A673 (cell line): ENCODE measurements at regions not wholly inside any gene's neighbourhood (a gene's known extent, or its start where the extent isn't known, plus 50 kb on each side); places are given as distances from the start of the nearest gene placed in this dataset.

Experiments used
- BruUV-seq: library from RNA; stranded (reverse); fragments of 400-500 nt; replicated peaks from 2 replicates; lab custom pipeline; 2021; lab: Mats Ljungman, UMichigan
- CTCF ChIA-PET: fragments of 300-600 bp; sonication (Branson Sonifier 250); formaldehyde crosslinking; loops from one replicate; lab custom pipeline; 2022; ENCODE audit warnings: antibody characterized with exemption; lab: Charles Lee
- POLR2A ChIA-PET: fragments of 300-600 bp; sonication (Branson Sonifier 250); formaldehyde crosslinking; loops from one replicate; lab custom pipeline; 2022; ENCODE audit warnings: antibody characterized with exemption; ENCODE audit not compliant: low non-redundant PET; lab: Charles Lee
- DNase-seq: peaks from one replicate; pipeline ENCODE4 v3.0.0-alpha.2; 2015; ENCODE audit warnings: low spot score
- H3K27ac ChIP-seq: fragments of 200-600 bp; sonication (generic); 2 replicates; pipeline ENCODE4 v1.5.1; 2016; ENCODE audit warnings: mixed run types, low read depth, mild to moderate bottlenecking, mixed read lengths, antibody characterized with exemption, low read length; ENCODE audit not compliant: poor library complexity, severe bottlenecking
- H3K27me3 ChIP-seq: fragments of 200-600 bp; sonication (generic); replicated peaks from 2 replicates; pipeline ENCODE4 v1.6.1; 2017; ENCODE audit warnings: mixed run types, low read depth, mild to moderate bottlenecking, mixed read lengths, antibody characterized with exemption, low read length; ENCODE audit not compliant: insufficient read depth, poor library complexity
- H3K36me3 ChIP-seq: fragments of 200-600 bp; sonication (generic); 2 replicates; pipeline ENCODE4 v1.6.1; 2016; ENCODE audit warnings: mixed run types, mild to moderate bottlenecking, mixed read lengths, antibody characterized with exemption, low read length; ENCODE audit not compliant: insufficient read depth, poor library complexity, severe bottlenecking
- H3K4me1 ChIP-seq: fragments of 200-600 bp; sonication (generic); 2 replicates; pipeline ENCODE4 v1.6.1; 2017; ENCODE audit warnings: mixed run types, mild to moderate bottlenecking, mixed read lengths, antibody characterized with exemption, low read length; ENCODE audit not compliant: insufficient read depth, poor library complexity, severe bottlenecking
- H3K4me3 ChIP-seq: fragments of 200-600 bp; sonication (generic); 2 replicates; pipeline ENCODE4 v1.5.1; 2016; ENCODE audit warnings: low read depth, mixed run types, mild to moderate bottlenecking, mixed read lengths, low read length; ENCODE audit not compliant: poor library complexity, severe bottlenecking
- H3K9me3 ChIP-seq: fragments of 200-600 bp; sonication (generic); 2 replicates; pipeline ENCODE4 v1.6.1; 2016; ENCODE audit warnings: mixed run types, low read depth, mild to moderate bottlenecking, mixed read lengths, antibody characterized with exemption, low read length; ENCODE audit not compliant: poor library complexity, severe bottlenecking
- EZH2 ChIP-seq: fragments of 200-600 bp; sonication (generic); IDR thresholded peaks from 2 replicates; pipeline ENCODE4 v1.6.1; 2017; ENCODE audit warnings: borderline replicate concordance, low read depth, mild to moderate bottlenecking, mixed read lengths, antibody characterized with exemption, low read length; ENCODE audit not compliant: poor library complexity, severe bottlenecking
- intact Hi-C: fragments of 100-400 bp; cut with micrococcal nuclease; formaldehyde crosslinking; loops from one replicate; pipeline ENCODE4 v1.10.0; 2022; ENCODE audit not compliant: unreplicated experiment
- TF ChIP-seq, protein P1 (sequence below): fragments of 300-800, 200-600 bp; sonication (generic); conservative IDR thresholded peaks from 2 replicates; pipeline ENCODE4 v1.5.1; 2017; ENCODE audit warnings: low read depth, mild to moderate bottlenecking, antibody characterized with exemption, low read length, moderate library complexity, mixed read lengths

DNA sequence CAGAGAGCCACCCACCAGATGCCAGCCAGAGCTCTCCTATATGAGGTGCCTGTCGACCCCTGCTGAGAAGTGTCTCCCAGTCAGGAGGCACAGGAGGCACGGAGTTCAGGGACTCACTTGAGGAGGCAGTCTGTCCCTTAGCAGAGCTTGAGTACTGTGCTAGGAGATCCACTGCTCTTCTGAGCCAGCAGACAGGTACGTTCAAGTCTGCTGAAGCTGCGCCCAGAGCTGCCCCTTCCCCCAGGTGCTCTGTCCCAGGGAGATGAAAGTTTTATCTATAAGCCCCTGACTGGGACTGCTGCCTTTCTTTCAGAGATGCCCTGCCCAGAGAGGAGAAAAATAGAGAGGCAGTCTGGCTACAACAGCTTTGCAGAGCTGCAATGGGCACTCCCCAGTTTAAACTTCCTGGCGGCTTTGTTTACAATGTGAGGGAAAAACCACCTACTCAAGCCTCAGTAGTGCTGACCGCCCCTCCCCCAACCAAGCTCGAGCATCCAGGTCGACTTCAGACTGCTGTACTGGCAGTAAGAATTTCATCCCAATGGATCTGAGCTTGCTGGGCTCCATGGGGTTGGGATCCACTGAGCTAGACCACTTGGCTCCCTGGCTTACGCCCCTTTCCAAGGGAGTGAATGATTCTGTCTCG is 146.7 kb upstream of the USP15 start:
- Histone ChIP-seq H3K27ac (no peak overlapping the region), H3K4me1 (no peaks in the 10 kb centered on the region), H3K9me3 (no peaks in the 10 kb centered on the region), H3K27me3 (no peaks in the 10 kb centered on the region), H3K36me3 (no peaks in the 10 kb centered on the region), H3K4me3 (no peak overlapping the region)
- ChIA-PET POLR2A (no interaction called here), CTCF (no interaction called here)
- DNase-seq = no peak
- intact Hi-C loops = no loop called here
- TF ChIP-seq, protein P1, sequence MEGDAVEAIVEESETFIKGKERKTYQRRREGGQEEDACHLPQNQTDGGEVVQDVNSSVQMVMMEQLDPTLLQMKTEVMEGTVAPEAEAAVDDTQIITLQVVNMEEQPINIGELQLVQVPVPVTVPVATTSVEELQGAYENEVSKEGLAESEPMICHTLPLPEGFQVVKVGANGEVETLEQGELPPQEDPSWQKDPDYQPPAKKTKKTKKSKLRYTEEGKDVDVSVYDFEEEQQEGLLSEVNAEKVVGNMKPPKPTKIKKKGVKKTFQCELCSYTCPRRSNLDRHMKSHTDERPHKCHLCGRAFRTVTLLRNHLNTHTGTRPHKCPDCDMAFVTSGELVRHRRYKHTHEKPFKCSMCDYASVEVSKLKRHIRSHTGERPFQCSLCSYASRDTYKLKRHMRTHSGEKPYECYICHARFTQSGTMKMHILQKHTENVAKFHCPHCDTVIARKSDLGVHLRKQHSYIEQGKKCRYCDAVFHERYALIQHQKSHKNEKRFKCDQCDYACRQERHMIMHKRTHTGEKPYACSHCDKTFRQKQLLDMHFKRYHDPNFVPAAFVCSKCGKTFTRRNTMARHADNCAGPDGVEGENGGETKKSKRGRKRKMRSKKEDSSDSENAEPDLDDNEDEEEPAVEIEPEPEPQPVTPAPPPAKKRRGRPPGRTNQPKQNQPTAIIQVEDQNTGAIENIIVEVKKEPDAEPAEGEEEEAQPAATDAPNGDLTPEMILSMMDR = no peak
- TF ChIP-seq EZH2 = no peak
- BruUV-seq = no TSS peak

DNA sequence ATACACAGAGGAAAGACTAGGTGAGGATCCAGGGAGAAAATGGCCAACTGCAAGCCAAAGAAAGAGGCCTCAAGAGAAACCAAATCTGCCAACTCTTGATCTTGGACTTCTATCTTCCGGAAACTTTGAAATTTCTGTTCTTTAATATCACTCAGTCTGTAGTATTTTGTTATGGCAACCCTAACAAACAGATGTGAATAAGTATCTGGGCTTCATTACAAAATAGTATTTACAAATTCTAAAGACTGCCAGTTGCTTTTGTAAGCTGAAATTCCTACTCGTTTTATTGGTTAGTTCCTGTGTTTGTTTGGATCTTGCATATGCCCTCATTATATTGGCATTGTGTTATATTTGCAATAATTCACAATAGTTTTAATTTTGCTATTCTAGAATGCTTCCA is 143.2 kb upstream of the USP15 start:
- BruUV-seq = no TSS peak
- CTCF ChIA-PET = no interaction called here

DNA sequence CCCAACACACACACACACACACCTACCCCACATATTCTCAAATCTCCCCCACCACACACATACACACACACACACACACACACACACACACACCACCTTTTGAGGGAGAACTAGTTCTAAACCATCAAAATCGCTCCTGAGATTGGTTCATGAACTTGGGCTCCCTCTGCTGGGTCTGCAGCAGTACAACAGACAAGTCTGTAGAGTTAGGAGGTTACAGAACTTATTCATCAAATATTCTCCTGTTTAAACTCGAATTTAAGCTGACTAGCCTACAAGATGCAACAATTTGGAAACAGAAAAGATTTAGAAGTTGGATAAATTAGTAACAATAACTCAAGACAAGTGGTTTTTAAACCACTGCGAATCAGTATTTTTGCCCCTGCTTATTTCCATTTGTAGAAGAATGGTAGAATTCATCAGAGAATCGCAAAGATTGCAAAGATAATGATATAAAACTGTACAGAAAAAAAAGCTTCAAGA is 136.4 kb upstream of the USP15 start:
- TF ChIP-seq, protein P1 = peak; percentile 84
- no peak for TF ChIP-seq EZH2
- DNase-seq = peak; percentile 71
- intact Hi-C loops = loop anchor here (10.0 kb wide), 2 partner anchors 119 to 1439 kb away; no protein-coding TSS in a partner anchor
- no TSS peak for BruUV-seq
- CTCF ChIA-PET = interaction anchor here (0.7 kb wide), 1 partner anchor 797 kb away, joined by 3 read pairs; no protein-coding TSS in a partner anchor
- H3K4me3 ChIP-seq = no peak overlapping the region
- peaks cover 14% of the 10 kb centered on the region for H3K4me1 ChIP-seq
- no peaks in the 10 kb centered on the region for H3K36me3 ChIP-seq
- POLR2A ChIA-PET = no interaction called here
- H3K9me3 ChIP-seq = no peaks in the 10 kb centered on the region
- no peak overlapping the region for H3K27ac ChIP-seq
- H3K27me3 ChIP-seq = no peaks in the 10 kb centered on the region

More for the DNA sequence above, 143.2 kb upstream of the USP15 start:
- TF ChIP-seq EZH2 = no peak
- TF ChIP-seq, protein P1 = no peak
- DNase-seq = no peak
- H3K27me3 ChIP-seq = no peaks in the 10 kb centered on the region
- H3K9me3 ChIP-seq = no peaks in the 10 kb centered on the region
- H3K4me1 ChIP-seq = no peaks in the 10 kb centered on the region
- no peak overlapping the region for H3K4me3 ChIP-seq
- POLR2A ChIA-PET = no interaction called here
- intact Hi-C loops = no loop called here
- no peaks in the 10 kb centered on the region for H3K36me3 ChIP-seq
- H3K27ac ChIP-seq = no peak overlapping the region
